ENCODE measurements at regions not wholly inside any gene's neighbourhood (a gene's known extent, or its start where the extent isn't known, plus 50 kb on each side); places are given as distances from the start of the nearest gene placed in this dataset.
"Not testable (repeated sequence)": the region's sequence is repeated elsewhere in the genome, so short reads cannot be mapped to it uniquely, and the experiment has no call there.

DNA sequence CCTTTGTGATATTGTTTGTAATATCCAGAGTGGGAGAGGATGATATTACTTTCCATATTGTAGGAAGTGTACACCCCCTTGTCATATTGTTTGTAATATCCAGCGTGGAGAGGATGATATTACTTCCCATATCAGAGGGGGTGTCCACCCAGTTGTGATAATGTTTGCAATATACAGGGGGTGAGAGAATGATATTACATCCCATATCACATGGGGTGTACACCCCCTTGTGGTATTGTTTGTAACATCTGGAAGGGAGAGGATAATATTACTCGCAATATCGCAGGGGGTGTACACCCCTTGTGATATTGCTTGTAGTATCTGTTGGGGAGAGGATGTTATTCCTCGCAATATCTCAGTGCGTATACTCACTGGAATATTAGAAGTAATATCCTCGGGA, 61.5 kb downstream of the PRSS23 start:
- DNase-seq (ENCODE audit: low read depth), result no peak

DNA sequence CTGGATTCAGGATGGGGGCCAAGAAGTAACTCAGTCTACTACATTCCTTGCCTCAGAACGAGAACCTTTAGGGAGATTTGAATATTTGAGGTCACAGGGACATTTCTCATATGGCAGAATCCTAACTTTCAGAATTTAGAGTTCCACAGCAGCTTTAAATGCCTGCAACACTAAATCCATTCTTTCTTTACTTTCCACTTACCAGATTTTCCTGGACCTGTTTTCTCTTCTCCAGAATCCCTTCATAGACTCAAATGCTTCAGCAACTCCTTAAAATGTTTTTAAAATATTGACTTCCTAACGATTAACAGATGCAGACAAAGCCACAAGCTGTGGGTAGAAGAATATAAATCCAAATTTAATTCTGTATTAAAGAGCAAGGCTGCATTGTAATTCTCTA, 63.1 kb downstream of the PRSS23 start:
- DNase-seq (ENCODE audit: low read depth), result no peak

GRCh38 chr11:86865436-86865835, 65.1 kb downstream of the PRSS23 start:
- DNase-seq (ENCODE audit: low read depth), result no peak

GRCh38 chr11:86869531-86869930, 69.2 kb downstream of the PRSS23 start:
- no peak for DNase-seq (ENCODE audit: low read depth)

DNA sequence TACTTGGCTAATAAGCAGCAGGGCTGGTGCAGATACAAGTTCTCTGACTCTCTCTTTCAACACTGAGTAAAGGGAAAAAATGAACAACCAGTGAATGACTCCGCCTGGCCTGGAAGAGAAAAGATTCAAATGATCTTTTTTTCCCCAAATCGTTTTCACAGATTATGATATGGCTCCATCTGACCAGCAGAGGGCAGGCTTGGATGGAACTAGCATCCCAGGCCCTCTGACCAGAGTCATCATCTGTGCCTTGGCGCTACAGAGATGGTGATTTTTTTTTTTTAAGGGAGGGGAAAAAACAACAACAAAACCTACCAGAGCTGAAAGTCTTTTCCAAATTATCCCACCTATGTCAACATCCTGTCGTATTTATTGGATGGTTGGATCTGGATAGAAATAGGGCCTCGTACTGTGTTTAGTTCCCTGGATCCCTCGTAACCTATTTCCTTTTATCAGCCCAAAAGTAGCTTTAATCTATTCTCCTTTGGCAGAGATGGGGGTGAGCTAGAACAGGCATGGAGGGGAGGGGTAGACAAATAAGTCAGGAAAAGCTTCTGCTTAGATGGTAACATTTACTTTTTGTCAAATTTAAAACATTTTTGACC, 69.7 kb downstream of the PRSS23 start:
- peak; percentile 20 for DNase-seq (ENCODE audit: low read depth)

- no peak for DNase-seq (ENCODE audit: low read depth)
Measured at GRCh38 chr11:86873573-86874083, 73.3 kb downstream of the PRSS23 start.

DNA sequence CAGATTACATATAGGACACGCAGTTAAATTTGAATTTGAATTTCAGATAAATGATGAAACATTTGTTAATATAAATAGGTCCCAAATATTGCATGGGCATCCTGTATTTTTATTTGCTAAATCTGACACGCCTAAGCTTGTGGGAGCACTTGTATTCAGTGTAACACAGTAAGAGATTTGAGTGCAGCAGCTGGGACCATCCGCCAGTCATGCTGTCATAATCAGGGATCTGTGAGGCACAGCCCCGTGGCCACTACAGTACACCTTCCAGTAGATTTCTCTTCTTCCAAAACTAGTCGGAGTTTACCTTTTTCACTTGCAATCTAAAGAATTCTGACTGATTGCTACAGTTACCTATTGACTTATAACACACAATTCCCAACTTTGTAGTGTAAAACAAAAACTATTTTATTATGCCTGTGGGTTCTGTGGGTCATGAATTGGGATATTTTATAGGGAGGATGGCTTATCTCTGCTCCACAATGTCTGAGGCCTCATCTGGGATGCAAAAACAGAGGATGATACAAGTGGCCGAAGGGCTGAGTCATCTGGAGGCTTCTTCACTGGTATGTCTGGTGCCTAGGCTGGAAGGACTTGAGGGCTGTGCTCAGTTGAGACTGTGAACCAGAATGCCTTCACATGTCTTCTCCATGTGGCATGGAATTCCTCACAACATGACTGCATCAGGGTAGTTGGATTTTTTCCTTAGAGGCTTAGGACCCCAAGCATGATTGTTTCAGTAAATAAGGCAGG, 74.1 kb downstream of the PRSS23 start:
- no peak for DNase-seq (ENCODE audit: low read depth)

GRCh38 chr11:86876716-86877234, 76.4 kb downstream of the PRSS23 start:
- DNase-seq (ENCODE audit: low read depth), result no peak

- no peak for DNase-seq (ENCODE audit: low read depth)
Measured at GRCh38 chr11:86877503-86877902, 77.2 kb downstream of the PRSS23 start.

DNA sequence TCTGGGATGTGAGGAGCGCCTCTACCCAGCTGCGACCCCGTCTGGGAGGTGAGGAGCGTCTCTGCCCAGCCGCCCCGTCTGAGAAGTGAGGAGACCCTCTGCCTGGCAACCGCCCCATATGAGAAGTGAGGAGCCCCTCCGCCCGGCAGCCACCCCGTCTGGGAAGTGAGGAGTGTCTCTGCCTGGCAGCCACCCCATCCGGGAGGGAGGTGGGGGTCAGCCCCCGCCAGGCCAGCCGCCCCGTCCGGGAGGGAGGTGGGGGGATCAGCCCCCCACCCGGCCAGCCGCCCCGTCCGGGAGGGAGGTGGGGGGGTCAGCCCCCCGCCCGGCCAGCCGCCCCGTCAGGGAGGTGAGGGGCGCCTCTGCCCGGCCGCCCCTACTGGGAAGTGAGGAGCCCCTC, 76.0 kb downstream of the FZD4 start:
- DNase-seq (ENCODE audit: low read depth), result not testable (repeated sequence)

GRCh38 chr11:86885311-86885710, 69.9 kb downstream of the FZD4 start:
- no peak for DNase-seq (ENCODE audit: low read depth)

DNA sequence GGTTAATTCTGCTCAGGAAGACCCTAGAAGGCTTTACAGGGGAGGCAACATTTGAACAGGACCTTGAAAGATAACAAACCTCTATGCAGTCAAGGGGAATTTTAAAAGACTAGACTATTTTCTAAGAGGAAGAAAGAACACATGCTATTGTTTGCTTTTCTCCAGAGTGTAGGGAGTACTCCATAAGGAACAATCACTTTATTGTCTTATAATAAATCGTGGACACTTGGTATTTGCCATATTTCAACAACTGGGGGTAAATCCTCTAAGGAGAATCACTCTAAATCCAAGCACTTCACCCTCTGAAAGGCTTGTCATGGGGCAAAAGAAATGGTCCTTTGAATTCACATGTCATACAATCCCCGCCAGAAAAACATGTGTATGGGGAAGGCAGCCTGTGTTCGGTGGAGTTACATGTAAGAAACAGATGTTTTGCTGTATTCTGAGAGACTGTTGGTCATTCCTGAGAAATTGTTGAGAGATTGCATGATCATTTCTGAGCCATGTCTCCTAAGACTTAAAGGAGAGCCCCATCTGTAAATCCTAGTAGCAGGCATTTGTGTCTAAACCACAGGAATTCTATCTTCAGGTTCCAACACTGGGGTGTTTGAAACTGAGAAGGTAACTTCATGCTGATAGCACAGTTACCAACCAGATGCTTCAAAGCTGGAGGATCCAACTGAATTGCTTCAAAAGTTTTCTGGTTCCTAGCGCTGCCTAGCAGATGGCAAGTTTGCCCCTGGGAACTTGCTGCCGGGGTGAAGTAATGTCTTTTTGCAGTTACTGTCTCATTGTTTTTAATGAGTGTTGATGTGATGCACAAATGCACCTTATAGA, 66.8 kb downstream of the FZD4 start:
- DNase-seq (ENCODE audit: low read depth), result no peak

- DNase-seq (ENCODE audit: low read depth), result no peak
Measured at GRCh38 chr11:86889001-86889341, 66.2 kb downstream of the FZD4 start.

- DNase-seq (ENCODE audit: low read depth), result no peak
Measured at GRCh38 chr11:86891036-86891435, 64.2 kb downstream of the FZD4 start.

GRCh38 chr11:86893235-86893634, 62.0 kb downstream of the FZD4 start:
- DNase-seq (ENCODE audit: low read depth), result no peak

All from activated T-cell treated with anti-CD3 and anti-CD28 coated beads for 24 hours (primary cell).